ENCODE measurements at regions not wholly inside any gene's neighbourhood (a gene's known extent, or its start where the extent isn't known, plus 50 kb on each side); places are given as distances from the start of the nearest gene placed in this dataset.

GRCh38 chr4:155099231-155099630 is 109.2 kb upstream of the NPY2R start:
- H3K4me2 ChIP-seq = no peak overlapping the region
- H3K27ac ChIP-seq = no peak overlapping the region
- TF ChIP-seq ESRRA (IDR thresholded peaks at IDR 0.05; ENCODE audit: borderline replicate concordance, low read length) (no peak), TP53 (CRISPR knock-in tag; IDR thresholded peaks at IDR 0.05) (no peak), E2F6 (IDR thresholded peaks at IDR 0.05; ENCODE audit: borderline replicate concordance, low read depth) (no peak), EHF (CRISPR knock-in tag; IDR thresholded peaks at IDR 0.05) (no peak), EHMT2 (IDR thresholded peaks at IDR 0.05; ENCODE audit: low read depth) (no peak), RFX5 (IDR thresholded peaks at IDR 0.05) (no peak), HOXA7 (CRISPR knock-in tag; IDR thresholded peaks at IDR 0.05) (no peak), BHLHE40 (IDR thresholded peaks at IDR 0.05; ENCODE audit: low read depth, low read length) (no peak), USF2 (IDR thresholded peaks at IDR 0.05) (no peak), PBX3 (IDR thresholded peaks at IDR 0.05) (no peak), CEBPB (IDR thresholded peaks at IDR 0.05) (no peak), ZSCAN20 (CRISPR knock-in tag; IDR thresholded peaks at IDR 0.05) (no peak), MYC (IDR thresholded peaks at IDR 0.05; ENCODE audit: borderline replicate concordance, low read length) (no peak), FOXS1 (CRISPR knock-in tag; IDR thresholded peaks at IDR 0.05) (no peak), ZC3H11A (IDR thresholded peaks at IDR 0.05) (no peak), KDM1A (IDR thresholded peaks at IDR 0.05; ENCODE audit: low read depth) (no peak), ZNF302 (CRISPR knock-in tag; IDR thresholded peaks at IDR 0.05) (no peak), CHD2 (IDR thresholded peaks at IDR 0.05; ENCODE audit: low read length, partially characterized antibody) (no peak), MAZ (IDR thresholded peaks at IDR 0.05; ENCODE audit: borderline replicate concordance, low read depth, low read length) (no peak)
- no peak for ATAC-seq
- WGBS (ENCODE audit: missing lambda C conversion rate) = 91% methylated on average over 1 of the region's 1 CpG
- DNase-seq (ENCODE audit: low read depth in 1 of 2, low spot score in 1 of 2) = no peak
- no peaks in the 10 kb centered on the region for H3K4me1 ChIP-seq
- CTCF ChIA-PET = no interaction called here
- H3K9me3 ChIP-seq = no peaks in the 10 kb centered on the region
- H3K4me3 ChIP-seq = no peak overlapping the region
- FAIRE-seq = no peak
- POLR2A ChIA-PET = no interaction called here

GRCh38 chr4:155106629-155107028 is 101.8 kb upstream of the NPY2R start:
- TF ChIP-seq HOXA7 (CRISPR knock-in tag; IDR thresholded peaks at IDR 0.05) (no peak), RARB (CRISPR knock-in tag; IDR thresholded peaks at IDR 0.05) (no peak), BCL3 (IDR thresholded peaks at IDR 0.05) (no peak), CHD2 (IDR thresholded peaks at IDR 0.05; ENCODE audit: low read length, partially characterized antibody) (no peak), ZC3H11A (IDR thresholded peaks at IDR 0.05) (no peak), NFE2L2 (conservative IDR thresholded peaks at IDR 0.05; ENCODE audit: low read length) (no peak)
- no peaks in the 10 kb centered on the region for H3K9me3 ChIP-seq
- WGBS (ENCODE audit: missing lambda C conversion rate) = 18% methylated on average over 1 of the region's 1 CpG
- ATAC-seq (no peak), DNase-seq (ENCODE audit: low read depth in 1 of 2, low spot score in 1 of 2) (no peak), FAIRE-seq (no peak)
- H3K4me1 ChIP-seq = no peaks in the 10 kb centered on the region
- no peak overlapping the region for H3K4me3 ChIP-seq
- no peak overlapping the region for H3K27ac ChIP-seq
- CTCF ChIA-PET = no interaction called here
- POLR2A ChIA-PET = no interaction called here
- H3K4me2 ChIP-seq = no peak overlapping the region

- CTCF ChIA-PET = no interaction called here
- POLR2A ChIA-PET = no interaction called here
These were observed 101.4 kb upstream of the NPY2R start for GRCh38 chr4:155107059-155107458.

More at GRCh38 chr4:155107059-155107458, 101.4 kb upstream of the NPY2R start:
- no peak overlapping the region for H3K4me3 ChIP-seq
- H3K9me3 ChIP-seq = no peaks in the 10 kb centered on the region
- no peaks in the 10 kb centered on the region for H3K4me1 ChIP-seq
- no peak overlapping the region for H3K27ac ChIP-seq
- no peak overlapping the region for H3K4me2 ChIP-seq
- no peak for ATAC-seq
- no peak for DNase-seq (ENCODE audit: low read depth in 1 of 2, low spot score in 1 of 2)
- 44% methylated on average over 3 of the region's 3 CpGs for WGBS (ENCODE audit: missing lambda C conversion rate)
- TF ChIP-seq KDM1A (IDR thresholded peaks at IDR 0.05; ENCODE audit: low read depth) (no peak), POLR2AphosphoS2 (conservative IDR thresholded peaks at IDR 0.05; ENCODE audit: low read length) (no peak)
- FAIRE-seq = no peak

All from A549 (cell line).